ENCODE measurements at regions not wholly inside any gene's neighbourhood (a gene's known extent, or its start where the extent isn't known, plus 50 kb on each side); places are given as distances from the start of the nearest gene placed in this dataset.
A peak's percentile ranks its signal among the peaks of the same experiment; 100 is the strongest.

DNA sequence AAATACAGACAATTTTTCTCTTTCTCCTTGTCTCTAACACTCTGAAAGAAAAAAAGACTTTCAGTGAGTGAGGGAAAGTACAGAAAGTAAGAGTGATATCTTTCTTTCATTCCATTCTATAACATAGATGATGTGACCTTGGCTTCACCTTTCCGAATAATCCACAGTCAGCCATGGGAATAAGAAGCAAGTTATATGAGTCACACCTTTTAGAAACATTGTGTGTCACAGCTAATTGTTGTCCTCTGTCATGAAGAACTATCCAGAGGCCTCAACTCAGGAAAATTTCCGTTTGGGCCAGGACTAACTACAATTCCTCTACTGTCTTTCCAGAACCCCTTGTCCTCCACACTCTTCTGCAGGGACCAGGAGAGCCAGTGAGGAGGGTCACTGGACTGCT lies 209.7 kb upstream of the FAR2 start:
- peak; percentile 22 for DNase-seq

GRCh38 chr12:28941248-28941647 lies 207.8 kb upstream of the FAR2 start:
- peak; percentile 36 for DNase-seq

- no peak for DNase-seq
These were observed 202.7 kb upstream of the FAR2 start for GRCh38 chr12:28946361-28946760.

DNA sequence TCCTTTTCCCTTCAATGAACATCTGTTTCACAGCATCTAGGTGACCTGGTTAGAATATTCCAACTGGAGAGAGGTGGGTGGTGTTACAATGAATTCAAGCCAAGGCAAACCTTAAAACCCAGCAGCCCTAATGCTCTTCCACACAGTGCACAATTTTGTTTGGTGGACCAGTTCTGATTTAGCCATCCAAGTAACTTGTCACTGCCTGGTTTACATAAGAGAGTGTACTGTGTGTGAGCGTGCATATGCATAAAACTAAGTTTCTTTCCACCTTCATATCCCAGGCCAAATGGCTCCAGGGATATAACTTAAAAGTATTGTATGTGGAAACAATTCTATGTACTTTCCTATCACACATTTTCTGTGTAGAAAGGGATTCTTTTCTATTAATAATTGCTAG lies 200.4 kb upstream of the FAR2 start:
- DNase-seq, result no peak

DNA sequence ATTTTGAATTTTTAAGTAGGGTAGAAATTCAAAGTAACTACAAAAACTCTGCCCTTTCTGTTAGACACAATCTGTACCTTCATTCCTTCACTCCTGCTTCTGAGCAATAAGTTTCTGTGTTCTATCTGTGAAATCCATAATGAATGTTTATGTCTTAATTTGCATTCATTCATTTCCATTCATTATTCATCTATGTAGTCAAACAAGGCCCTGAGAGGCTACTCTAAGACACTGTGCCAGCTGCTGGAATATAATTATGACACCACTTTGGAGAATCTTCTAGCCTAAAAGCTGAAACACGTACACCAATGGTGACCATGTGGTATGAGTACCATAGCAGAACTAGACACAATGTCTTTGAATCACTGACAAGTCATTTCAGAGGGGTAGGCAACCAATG lies 199.9 kb upstream of the FAR2 start:
- DNase-seq, result no peak

DNA sequence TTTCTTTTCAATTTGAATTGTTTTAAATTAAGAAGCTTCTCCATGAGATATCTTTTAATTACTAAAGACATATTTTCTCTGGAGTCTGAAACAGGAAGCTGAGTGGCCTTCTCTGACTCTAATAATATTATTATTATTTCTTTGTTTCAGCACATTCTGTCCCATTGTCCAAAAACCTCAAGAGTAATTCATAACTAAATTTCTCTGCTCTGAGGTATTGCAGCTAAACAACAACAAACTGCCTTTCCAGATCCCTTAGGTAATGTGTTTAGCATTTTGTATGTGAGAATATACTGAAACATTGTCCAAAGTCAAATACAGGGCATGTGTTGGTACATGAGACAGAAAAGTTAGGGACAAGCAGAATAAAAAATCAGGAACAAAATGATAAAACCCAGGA lies 199.0 kb upstream of the FAR2 start:
- DNase-seq, result no peak

DNA sequence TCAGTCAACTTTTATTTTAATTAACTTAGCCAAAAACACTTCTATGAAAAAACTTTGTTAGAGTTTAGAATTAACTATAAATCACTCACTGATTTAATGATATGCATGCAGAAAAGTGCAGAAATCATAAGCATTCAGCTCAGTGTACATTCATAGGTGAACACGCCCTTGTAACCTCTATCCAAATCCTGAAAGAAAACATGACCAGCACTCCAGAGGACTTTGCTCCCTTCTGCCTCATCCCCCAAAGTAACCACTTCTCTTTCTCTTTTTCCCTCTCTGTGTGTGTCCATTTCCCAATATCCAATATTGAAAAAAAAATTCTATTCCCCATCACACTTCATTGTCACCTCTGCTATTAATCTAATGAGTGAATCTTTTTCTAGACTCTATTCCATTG lies 197.1 kb upstream of the FAR2 start:
- no peak for DNase-seq

DNA sequence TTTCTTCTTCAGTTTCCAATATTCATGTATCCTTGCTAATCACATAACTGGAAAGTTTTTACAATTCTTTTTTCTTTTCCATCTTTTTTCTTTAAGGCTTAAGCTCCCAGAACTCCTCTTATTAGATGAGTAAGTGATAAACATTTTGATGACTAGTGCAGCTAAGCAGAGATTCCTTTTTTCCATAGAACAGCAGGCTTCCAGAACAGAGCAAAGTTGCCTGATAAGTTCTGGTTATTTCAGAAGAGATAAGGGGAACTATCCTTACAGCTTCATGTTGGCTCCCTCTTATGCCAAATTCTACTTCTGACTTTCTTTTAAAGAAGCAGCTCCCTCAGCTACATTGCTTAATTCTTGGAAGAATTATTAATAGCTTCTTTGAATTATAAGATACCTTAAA lies 194.7 kb upstream of the FAR2 start:
- no peak for DNase-seq

DNA sequence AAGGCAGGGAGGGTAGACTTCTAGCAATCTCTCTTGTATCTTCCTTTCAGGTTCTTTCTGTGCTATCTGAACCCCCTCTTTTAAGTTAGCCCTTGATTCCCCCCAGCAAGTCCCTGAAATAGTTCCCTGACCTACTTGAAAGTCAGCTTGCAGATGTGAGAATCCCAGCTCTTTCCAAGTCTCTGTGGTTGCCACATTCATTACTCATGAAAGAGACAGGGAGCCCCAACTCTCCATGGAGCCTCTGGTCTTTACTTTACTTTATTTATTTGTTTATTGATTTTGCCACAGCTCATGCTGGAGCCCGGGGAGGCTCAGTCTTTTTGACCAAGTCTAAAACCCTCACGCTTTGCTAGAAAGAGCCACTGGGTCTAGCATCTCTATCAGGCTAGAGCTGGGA lies 193.6 kb upstream of the FAR2 start:
- peak; percentile 30 for DNase-seq

DNA sequence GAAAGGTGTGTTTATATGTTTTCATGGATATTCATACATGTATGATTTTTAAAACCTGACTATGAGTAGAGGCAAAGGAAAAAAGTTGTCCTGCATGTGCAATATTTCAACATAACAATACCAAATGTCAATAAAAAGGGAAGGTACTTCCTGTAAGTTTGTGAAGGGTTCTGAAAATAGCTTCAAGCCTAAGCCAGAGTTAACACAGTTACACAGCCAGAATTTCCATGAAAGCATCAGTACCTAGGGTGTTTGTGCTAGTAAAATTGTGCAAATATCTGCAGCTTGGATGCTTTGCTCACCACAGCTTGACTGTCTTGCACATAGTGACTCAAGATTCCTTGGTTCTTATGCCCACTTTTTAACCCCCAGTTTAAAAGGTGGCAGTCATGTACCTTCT lies 193.1 kb upstream of the FAR2 start:
- DNase-seq, result no peak

DNA sequence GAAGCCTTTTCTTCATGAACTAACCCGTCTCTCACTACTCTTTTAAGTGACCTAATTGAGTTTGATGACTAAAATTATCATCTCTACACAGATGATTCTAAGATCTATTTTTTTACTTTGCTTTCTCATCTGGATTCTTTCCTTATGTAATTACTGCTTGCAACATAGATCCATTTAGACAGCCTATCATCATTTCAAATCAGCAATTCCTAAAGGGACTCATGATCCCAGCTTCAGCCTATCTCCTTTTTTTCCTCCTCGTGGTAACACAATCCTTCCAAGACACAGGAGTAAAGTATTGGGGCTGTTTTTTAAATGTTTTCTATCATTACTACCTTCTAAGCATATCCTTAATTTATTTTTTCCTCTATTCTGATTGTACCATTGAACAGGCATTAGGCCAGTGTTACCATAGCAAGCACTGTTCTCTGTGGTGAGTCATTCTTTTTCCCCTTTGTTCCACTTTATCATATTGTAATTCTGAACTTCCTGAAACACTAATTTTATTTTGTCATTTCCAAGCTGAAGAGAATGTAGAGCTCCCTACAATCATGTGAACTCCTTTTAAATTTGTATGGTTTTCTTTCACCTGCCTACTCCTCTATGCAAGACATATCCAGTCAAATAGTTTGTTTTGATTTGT lies 190.4 kb upstream of the FAR2 start:
- DNase-seq, result no peak

GRCh38 chr12:28961948-28962384 lies 187.1 kb upstream of the FAR2 start:
- DNase-seq, result no peak

GRCh38 chr12:28963554-28963953 lies 185.5 kb upstream of the FAR2 start:
- DNase-seq, result peak; percentile 36

GRCh38 chr12:28966046-28966780 lies 182.9 kb upstream of the FAR2 start:
- peak; percentile 32 for DNase-seq

DNA sequence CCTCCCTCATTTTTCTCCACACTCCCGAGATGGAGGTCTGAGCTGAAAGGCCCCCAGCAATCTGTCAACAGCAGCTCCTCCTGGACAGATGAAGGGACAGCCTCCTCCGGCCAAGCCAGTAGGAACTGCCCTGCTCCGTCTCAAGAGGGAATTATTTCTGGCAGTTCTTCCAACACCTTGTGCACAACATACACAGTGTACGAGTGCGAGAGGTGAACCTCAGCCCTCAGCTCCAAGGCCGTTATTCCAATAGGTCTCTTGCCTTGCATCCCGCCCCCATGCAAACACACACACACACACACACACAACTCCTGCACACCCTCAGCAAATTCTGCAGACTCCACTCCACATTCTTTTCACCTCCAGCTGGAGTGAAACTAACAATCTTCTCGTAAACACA lies 181.7 kb upstream of the FAR2 start:
- no peak for DNase-seq

DNA sequence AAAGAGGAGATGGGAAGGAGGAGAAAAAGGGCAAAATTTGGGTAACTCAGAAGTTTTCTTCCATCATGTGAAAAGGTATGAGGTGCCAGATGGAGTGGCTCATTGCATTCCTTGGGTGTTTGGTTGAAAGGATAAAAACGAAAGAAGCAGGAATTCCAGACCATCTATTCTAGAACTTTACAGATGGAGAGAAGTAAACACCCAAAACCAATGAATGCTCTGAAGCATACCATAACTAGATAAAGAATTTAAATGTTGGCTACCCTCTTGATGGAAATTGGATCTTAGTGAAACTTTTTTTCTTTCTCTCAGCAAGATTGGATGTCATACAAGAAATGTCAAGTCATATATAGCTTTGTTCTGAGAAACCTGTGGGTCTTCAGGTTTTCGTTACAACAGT lies 175.6 kb upstream of the FAR2 start:
- peak; percentile 16 for DNase-seq

- peak; percentile 60 for DNase-seq
These were observed 174.9 kb upstream of the FAR2 start for GRCh38 chr12:28974166-28974565.

DNA sequence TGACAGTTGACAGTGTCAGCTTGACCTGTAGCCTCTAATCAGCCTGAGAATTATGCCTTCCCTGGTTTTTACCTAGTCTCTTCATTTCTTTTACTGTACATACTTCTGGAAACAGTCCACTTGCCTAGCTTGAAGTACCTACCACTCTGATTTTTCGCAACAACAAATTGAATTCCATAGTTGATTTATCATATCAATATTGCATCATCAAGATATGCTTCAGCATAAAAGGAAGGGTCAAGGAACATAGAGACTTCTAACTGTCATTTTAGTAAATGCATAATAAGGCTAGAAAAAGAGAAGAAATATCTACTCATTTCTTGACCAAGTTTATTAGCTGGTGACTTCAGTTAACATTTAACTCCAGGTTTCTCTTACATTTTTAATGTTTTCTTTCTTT lies 174.2 kb upstream of the FAR2 start:
- no peak for DNase-seq

DNA sequence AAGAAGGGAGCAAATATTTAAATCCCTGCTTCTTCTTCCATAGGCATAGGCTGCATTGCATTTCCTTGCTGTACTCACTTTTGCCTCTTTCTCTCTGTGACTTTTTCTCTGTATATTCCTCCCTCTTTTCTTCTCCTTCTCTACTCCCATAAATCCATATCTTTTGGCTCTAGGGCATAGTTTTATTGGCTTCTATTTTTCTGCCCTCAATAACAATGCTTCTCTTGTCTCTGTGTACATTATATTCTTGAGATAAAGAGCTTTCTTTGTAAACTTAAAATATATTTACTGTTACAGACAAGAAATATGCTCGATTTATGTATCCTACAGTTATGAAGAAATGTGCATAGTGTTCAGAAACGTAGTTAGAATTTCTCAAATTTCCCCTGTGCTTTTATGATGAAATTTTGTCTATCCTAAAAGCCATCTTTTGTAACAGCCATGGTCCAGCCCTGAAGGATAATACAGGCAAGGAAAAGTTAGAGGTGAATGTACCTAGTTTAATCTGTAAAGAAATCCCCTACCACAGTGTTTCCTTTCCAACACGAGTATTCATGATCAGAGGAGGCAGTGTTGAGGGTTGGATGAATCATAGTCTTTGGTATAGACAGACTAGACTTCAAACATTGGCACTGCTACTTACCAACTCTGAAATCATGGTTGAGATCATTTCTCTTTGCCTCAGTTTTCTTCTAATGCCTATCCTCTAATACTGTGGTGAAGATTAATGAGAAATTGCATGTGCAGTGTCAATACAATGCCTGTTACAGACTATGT lies 173.3 kb upstream of the FAR2 start:
- DNase-seq, result no peak

DNA sequence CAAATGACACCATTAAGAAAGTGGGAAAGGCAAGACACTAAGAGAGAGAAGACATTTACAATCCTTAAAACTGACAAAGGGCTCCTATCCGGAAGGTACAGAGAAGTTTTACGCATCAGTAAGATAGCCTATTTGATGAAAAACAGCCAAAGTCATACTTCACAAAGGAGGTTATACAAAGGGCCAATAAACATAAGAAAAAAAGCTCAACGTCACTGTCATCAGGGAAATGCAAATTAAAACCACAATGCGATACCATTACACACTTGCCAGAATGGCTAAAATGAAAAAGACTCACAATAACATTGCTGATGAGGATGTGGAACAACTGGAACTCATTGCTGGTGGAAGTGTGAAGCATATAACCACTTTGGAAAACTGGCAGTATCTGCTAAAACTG lies 168.6 kb upstream of the FAR2 start:
- DNase-seq, result no peak

DNA sequence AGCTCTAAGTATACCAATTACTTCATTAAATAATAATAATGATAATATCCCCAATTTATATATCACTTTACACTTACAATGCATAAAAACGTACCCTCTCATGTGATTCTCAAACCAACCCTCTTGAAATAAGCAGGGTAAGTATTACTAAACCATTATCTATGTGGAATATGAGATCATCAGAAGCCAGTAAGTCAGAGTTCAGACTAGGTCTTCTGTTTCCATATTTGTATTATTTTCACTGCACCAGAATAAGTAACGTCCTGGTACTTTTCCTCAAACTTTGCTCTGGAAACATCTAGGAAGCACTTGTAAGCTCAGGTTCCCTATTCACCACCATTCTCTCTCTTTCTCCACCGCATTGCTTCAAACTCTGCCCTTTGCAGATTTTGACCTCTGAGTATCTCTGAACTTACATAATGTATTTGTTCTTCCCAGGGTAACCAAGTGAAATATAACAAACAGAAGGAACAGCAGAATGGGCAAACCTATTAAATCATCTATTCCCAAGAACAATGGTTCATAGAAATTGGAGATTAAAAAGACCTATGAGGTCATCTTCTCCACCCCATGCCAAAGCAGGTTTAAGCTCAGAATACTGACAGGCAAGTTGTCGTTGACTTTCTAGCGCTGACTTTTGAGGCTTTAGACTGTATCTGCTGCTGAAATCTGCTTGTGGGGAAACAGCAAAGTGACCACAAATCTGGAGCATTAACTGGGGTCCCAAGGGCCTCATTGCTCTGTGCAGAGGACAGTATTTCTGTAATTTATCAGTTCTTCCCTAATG lies 161.3 kb upstream of the FAR2 start:
- no peak for DNase-seq

DNA sequence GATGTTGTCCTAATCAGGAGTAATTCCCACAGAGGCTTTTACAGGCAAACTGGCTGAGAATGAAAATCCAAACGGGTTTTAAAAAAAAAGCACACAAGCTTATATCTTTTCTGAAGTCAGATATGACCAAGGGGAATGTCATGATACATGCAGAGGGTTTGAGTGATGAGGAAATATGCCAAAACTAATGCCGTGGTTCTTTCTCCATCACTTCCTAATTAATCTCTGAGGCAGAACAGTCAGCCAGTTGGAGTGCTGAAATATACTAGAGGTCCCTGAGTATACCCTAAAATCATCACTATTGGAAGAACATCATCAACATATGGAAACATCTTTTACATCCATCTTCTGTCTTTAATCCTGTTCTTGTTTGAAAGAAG lies 160.8 kb upstream of the FAR2 start:
- peak; percentile 13 for DNase-seq

- DNase-seq, result no peak
These were observed 157.5 kb upstream of the FAR2 start for GRCh38 chr12:28991626-28992025.

Measured in fibroblast of skin of abdomen (primary cell).